ENCODE measurements at regions not wholly inside any gene's neighbourhood (a gene's known extent, or its start where the extent isn't known, plus 50 kb on each side); places are given as distances from the start of the nearest gene placed in this dataset.

GRCh38 chr6:73964241-73964854 lies 268.3 kb downstream of the CD109 start:
- TF ChIP-seq POLR2AphosphoS5 (IDR thresholded peaks at IDR 0.05), result no peak
- TF ChIP-seq, protein P1, sequence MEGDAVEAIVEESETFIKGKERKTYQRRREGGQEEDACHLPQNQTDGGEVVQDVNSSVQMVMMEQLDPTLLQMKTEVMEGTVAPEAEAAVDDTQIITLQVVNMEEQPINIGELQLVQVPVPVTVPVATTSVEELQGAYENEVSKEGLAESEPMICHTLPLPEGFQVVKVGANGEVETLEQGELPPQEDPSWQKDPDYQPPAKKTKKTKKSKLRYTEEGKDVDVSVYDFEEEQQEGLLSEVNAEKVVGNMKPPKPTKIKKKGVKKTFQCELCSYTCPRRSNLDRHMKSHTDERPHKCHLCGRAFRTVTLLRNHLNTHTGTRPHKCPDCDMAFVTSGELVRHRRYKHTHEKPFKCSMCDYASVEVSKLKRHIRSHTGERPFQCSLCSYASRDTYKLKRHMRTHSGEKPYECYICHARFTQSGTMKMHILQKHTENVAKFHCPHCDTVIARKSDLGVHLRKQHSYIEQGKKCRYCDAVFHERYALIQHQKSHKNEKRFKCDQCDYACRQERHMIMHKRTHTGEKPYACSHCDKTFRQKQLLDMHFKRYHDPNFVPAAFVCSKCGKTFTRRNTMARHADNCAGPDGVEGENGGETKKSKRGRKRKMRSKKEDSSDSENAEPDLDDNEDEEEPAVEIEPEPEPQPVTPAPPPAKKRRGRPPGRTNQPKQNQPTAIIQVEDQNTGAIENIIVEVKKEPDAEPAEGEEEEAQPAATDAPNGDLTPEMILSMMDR (IDR thresholded peaks at IDR 0.05), result no peak
- no peak for TF ChIP-seq POLR2A (IDR thresholded peaks at IDR 0.05)

All from transverse colon (tissue), 4 donors.